ENCODE measurements at regions not wholly inside any gene's neighbourhood (a gene's known extent, or its start where the extent isn't known, plus 50 kb on each side); places are given as distances from the start of the nearest gene placed in this dataset.

- DNase-seq (ENCODE audit: insufficient read length, low spot score) (no peak), FAIRE-seq (no peak)
- TF ChIP-seq TAF1 (IDR thresholded peaks at IDR 0.05; ENCODE audit: low read depth, low read length) (no peak), PAX5 (IDR thresholded peaks at IDR 0.05; ENCODE audit: insufficient read depth, low read length, severe bottlenecking) (no peak), POLR2AphosphoS5 (IDR thresholded peaks at IDR 0.05; ENCODE audit: low read depth, low read length) (no peak), SPI1 (IDR thresholded peaks at IDR 0.05; ENCODE audit: low read depth, low read length) (no peak), POLR2A (IDR thresholded peaks at IDR 0.05; ENCODE audit: low read depth, low read length) (no peak), POU2F2 (IDR thresholded peaks at IDR 0.05; ENCODE audit: low read depth, low read length) (no peak)
These were observed 382.2 kb upstream of the KLHL1 start for GRCh38 chr13:70490320-70490935.

- FAIRE-seq: no peak
- no peak for TF ChIP-seq POU2F2 (IDR thresholded peaks at IDR 0.05; ENCODE audit: low read depth, low read length)
- TF ChIP-seq SPI1 (IDR thresholded peaks at IDR 0.05; ENCODE audit: low read depth, low read length): no peak
- no peak for TF ChIP-seq POLR2A (IDR thresholded peaks at IDR 0.05; ENCODE audit: low read depth, low read length)
- no peak for DNase-seq (ENCODE audit: insufficient read length, low spot score)
These were observed 376.7 kb upstream of the KLHL1 start for GRCh38 chr13:70484931-70485330.

GRCh38 chr13:70483599-70484276 lies 375.5 kb upstream of the KLHL1 start:
- FAIRE-seq (no peak), DNase-seq (ENCODE audit: insufficient read length, low spot score) (no peak)
- TF ChIP-seq POLR2AphosphoS5 (IDR thresholded peaks at IDR 0.05; ENCODE audit: low read depth, low read length) (no peak), PAX5 (IDR thresholded peaks at IDR 0.05; ENCODE audit: insufficient read depth, low read length, severe bottlenecking) (no peak)

- FAIRE-seq (no peak), DNase-seq (ENCODE audit: insufficient read length, low spot score) (no peak)
- TF ChIP-seq POU2F2 (IDR thresholded peaks at IDR 0.05; ENCODE audit: low read depth, low read length): no peak
- TF ChIP-seq TAF1 (IDR thresholded peaks at IDR 0.05; ENCODE audit: low read depth, low read length): no peak
- TF ChIP-seq PAX5 (IDR thresholded peaks at IDR 0.05; ENCODE audit: insufficient read depth, low read length, severe bottlenecking): no peak
- no peak for TF ChIP-seq POLR2A (IDR thresholded peaks at IDR 0.05; ENCODE audit: low read depth, low read length)
- TF ChIP-seq POLR2AphosphoS5 (IDR thresholded peaks at IDR 0.05; ENCODE audit: low read depth, low read length): no peak
- no peak for TF ChIP-seq SPI1 (IDR thresholded peaks at IDR 0.05; ENCODE audit: low read depth, low read length)
These were observed 365.7 kb upstream of the KLHL1 start for GRCh38 chr13:70473907-70474306.

GRCh38 chr13:70469077-70469476 lies 360.8 kb upstream of the KLHL1 start:
- TF ChIP-seq POLR2AphosphoS5 (IDR thresholded peaks at IDR 0.05; ENCODE audit: low read depth, low read length) (no peak), POLR2A (IDR thresholded peaks at IDR 0.05; ENCODE audit: low read depth, low read length) (no peak), TAF1 (IDR thresholded peaks at IDR 0.05; ENCODE audit: low read depth, low read length) (no peak), SPI1 (IDR thresholded peaks at IDR 0.05; ENCODE audit: low read depth, low read length) (no peak), PAX5 (IDR thresholded peaks at IDR 0.05; ENCODE audit: insufficient read depth, low read length, severe bottlenecking) (no peak), POU2F2 (IDR thresholded peaks at IDR 0.05; ENCODE audit: low read depth, low read length) (no peak)
- FAIRE-seq (no peak), DNase-seq (ENCODE audit: insufficient read length, low spot score) (no peak)

GRCh38 chr13:70457474-70457873 lies 349.2 kb upstream of the KLHL1 start:
- FAIRE-seq (no peak), DNase-seq (ENCODE audit: insufficient read length, low spot score) (no peak)
- TF ChIP-seq POU2F2 (IDR thresholded peaks at IDR 0.05; ENCODE audit: low read depth, low read length): no peak
- no peak for TF ChIP-seq POLR2AphosphoS5 (IDR thresholded peaks at IDR 0.05; ENCODE audit: low read depth, low read length)
- no peak for TF ChIP-seq SPI1 (IDR thresholded peaks at IDR 0.05; ENCODE audit: low read depth, low read length)

- DNase-seq (ENCODE audit: insufficient read length, low spot score) (no peak), FAIRE-seq (no peak)
- TF ChIP-seq POLR2AphosphoS5 (IDR thresholded peaks at IDR 0.05; ENCODE audit: low read depth, low read length) (no peak), PAX5 (IDR thresholded peaks at IDR 0.05; ENCODE audit: insufficient read depth, low read length, severe bottlenecking) (no peak), SPI1 (IDR thresholded peaks at IDR 0.05; ENCODE audit: low read depth, low read length) (no peak), POU2F2 (IDR thresholded peaks at IDR 0.05; ENCODE audit: low read depth, low read length) (no peak), POLR2A (IDR thresholded peaks at IDR 0.05; ENCODE audit: low read depth, low read length) (no peak), TAF1 (IDR thresholded peaks at IDR 0.05; ENCODE audit: low read depth, low read length) (no peak)
These were observed 340.6 kb upstream of the KLHL1 start for GRCh38 chr13:70448820-70449219.

- no peak for TF ChIP-seq POLR2AphosphoS5 (IDR thresholded peaks at IDR 0.05; ENCODE audit: low read depth, low read length)
- no peak for TF ChIP-seq PAX5 (IDR thresholded peaks at IDR 0.05; ENCODE audit: insufficient read depth, low read length, severe bottlenecking)
- no peak for TF ChIP-seq SPI1 (IDR thresholded peaks at IDR 0.05; ENCODE audit: low read depth, low read length)
- no peak for TF ChIP-seq POU2F2 (IDR thresholded peaks at IDR 0.05; ENCODE audit: low read depth, low read length)
- TF ChIP-seq POLR2A (IDR thresholded peaks at IDR 0.05; ENCODE audit: low read depth, low read length): no peak
- TF ChIP-seq TAF1 (IDR thresholded peaks at IDR 0.05; ENCODE audit: low read depth, low read length): no peak
- DNase-seq (ENCODE audit: insufficient read length, low spot score) (no peak), FAIRE-seq (no peak)
These were observed 324.1 kb upstream of the KLHL1 start for GRCh38 chr13:70432276-70432805.

GRCh38 chr13:70430256-70430655 lies 322.0 kb upstream of the KLHL1 start:
- no peak for FAIRE-seq
- no peak for DNase-seq (ENCODE audit: insufficient read length, low spot score)
- TF ChIP-seq POU2F2 (IDR thresholded peaks at IDR 0.05; ENCODE audit: low read depth, low read length): no peak
- no peak for TF ChIP-seq SPI1 (IDR thresholded peaks at IDR 0.05; ENCODE audit: low read depth, low read length)
- no peak for TF ChIP-seq TAF1 (IDR thresholded peaks at IDR 0.05; ENCODE audit: low read depth, low read length)
- TF ChIP-seq PAX5 (IDR thresholded peaks at IDR 0.05; ENCODE audit: insufficient read depth, low read length, severe bottlenecking): no peak
- TF ChIP-seq POLR2A (IDR thresholded peaks at IDR 0.05; ENCODE audit: low read depth, low read length): no peak
- no peak for TF ChIP-seq POLR2AphosphoS5 (IDR thresholded peaks at IDR 0.05; ENCODE audit: low read depth, low read length)

- TF ChIP-seq POLR2AphosphoS5 (IDR thresholded peaks at IDR 0.05; ENCODE audit: low read depth, low read length): no peak
- TF ChIP-seq TAF1 (IDR thresholded peaks at IDR 0.05; ENCODE audit: low read depth, low read length): no peak
- TF ChIP-seq PAX5 (IDR thresholded peaks at IDR 0.05; ENCODE audit: insufficient read depth, low read length, severe bottlenecking): no peak
- no peak for TF ChIP-seq POLR2A (IDR thresholded peaks at IDR 0.05; ENCODE audit: low read depth, low read length)
- TF ChIP-seq POU2F2 (IDR thresholded peaks at IDR 0.05; ENCODE audit: low read depth, low read length): no peak
- no peak for TF ChIP-seq SPI1 (IDR thresholded peaks at IDR 0.05; ENCODE audit: low read depth, low read length)
- no peak for FAIRE-seq
- no peak for DNase-seq (ENCODE audit: insufficient read length, low spot score)
These were observed 316.7 kb upstream of the KLHL1 start for GRCh38 chr13:70424928-70425327.

Measured in GM12891 (cell line).